ENCODE measurements at regions not wholly inside any gene's neighbourhood (a gene's known extent, or its start where the extent isn't known, plus 50 kb on each side); places are given as distances from the start of the nearest gene placed in this dataset.

GRCh38 chr18:50461251-50461650 is 86.4 kb downstream of the SKA1 start:
- TF ChIP-seq, protein P1, sequence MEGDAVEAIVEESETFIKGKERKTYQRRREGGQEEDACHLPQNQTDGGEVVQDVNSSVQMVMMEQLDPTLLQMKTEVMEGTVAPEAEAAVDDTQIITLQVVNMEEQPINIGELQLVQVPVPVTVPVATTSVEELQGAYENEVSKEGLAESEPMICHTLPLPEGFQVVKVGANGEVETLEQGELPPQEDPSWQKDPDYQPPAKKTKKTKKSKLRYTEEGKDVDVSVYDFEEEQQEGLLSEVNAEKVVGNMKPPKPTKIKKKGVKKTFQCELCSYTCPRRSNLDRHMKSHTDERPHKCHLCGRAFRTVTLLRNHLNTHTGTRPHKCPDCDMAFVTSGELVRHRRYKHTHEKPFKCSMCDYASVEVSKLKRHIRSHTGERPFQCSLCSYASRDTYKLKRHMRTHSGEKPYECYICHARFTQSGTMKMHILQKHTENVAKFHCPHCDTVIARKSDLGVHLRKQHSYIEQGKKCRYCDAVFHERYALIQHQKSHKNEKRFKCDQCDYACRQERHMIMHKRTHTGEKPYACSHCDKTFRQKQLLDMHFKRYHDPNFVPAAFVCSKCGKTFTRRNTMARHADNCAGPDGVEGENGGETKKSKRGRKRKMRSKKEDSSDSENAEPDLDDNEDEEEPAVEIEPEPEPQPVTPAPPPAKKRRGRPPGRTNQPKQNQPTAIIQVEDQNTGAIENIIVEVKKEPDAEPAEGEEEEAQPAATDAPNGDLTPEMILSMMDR (IDR thresholded peaks at IDR 0.05) = no peak
- TF ChIP-seq POLR2AphosphoS5 (IDR thresholded peaks at IDR 0.05) = no peak
- TF ChIP-seq EP300 (IDR thresholded peaks at IDR 0.05) = no peak
- no peak for TF ChIP-seq POLR2A (IDR thresholded peaks at IDR 0.05; ENCODE audit: low read depth)
- Histone ChIP-seq H3K27me3 (no peaks in the 10 kb centered on the region), H3K36me3 (no peaks in the 10 kb centered on the region), H3K4me3 (no peak overlapping the region), H3K27ac (replicated peaks in 1 of 4) (no peak overlapping the region), H3K4me1 (no peaks in the 10 kb centered on the region), H3K9me3 (no peaks in the 10 kb centered on the region)
- DNase-seq (ENCODE audit: extremely low spot score) = no peak
- intact Hi-C loops (cut with DNase I) = no loop called here

- TF ChIP-seq POLR2AphosphoS5 (IDR thresholded peaks at IDR 0.05) (no peak), POLR2A (IDR thresholded peaks at IDR 0.05; ENCODE audit: low read depth) (no peak), EP300 (IDR thresholded peaks at IDR 0.05) (no peak)
- TF ChIP-seq, protein P1 (IDR thresholded peaks at IDR 0.05) = no peak
- DNase-seq (ENCODE audit: extremely low spot score) = no peak
- H3K9me3 ChIP-seq = no peaks in the 10 kb centered on the region
- no peaks in the 10 kb centered on the region for H3K4me1 ChIP-seq
- no peak overlapping the region for H3K4me3 ChIP-seq
- intact Hi-C loops (cut with DNase I) = no loop called here
- no peaks in the 10 kb centered on the region for H3K27me3 ChIP-seq
- WGBS = 92% methylated on average over 7 of the region's 7 CpGs
- H3K36me3 ChIP-seq = no peaks in the 10 kb centered on the region
- H3K27ac ChIP-seq (replicated peaks in 1 of 4) = no peak overlapping the region
Measured at GRCh38 chr18:50465211-50466153, 90.6 kb downstream of the SKA1 start.

DNA sequence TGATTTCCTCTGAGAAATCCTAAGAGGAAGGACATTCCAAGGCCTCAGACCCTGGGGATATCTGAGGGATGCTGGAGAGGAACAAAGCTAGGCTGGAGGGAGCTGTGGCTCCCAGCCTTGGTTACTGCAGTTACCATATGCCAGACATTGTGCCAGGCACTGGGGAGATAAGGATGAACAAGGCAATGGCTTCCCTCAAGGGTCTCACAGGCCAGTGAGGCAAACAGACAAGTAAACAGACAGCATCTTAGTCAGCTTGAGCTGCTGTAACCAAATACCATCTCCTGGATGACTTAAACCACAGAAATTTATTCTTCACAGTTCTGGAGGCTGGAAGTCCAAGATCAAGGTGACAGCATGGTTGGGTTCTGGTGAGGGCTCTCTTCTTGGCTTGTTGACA is 91.8 kb downstream of the SKA1 start:
- intact Hi-C loops (cut with DNase I) = no loop called here
- Histone ChIP-seq H3K9me3 (no peaks in the 10 kb centered on the region), H3K27ac (replicated peaks in 1 of 4) (no peak overlapping the region), H3K27me3 (no peaks in the 10 kb centered on the region), H3K4me1 (no peaks in the 10 kb centered on the region), H3K36me3 (no peaks in the 10 kb centered on the region), H3K4me3 (no peak overlapping the region)
- TF ChIP-seq, protein P1 (IDR thresholded peaks at IDR 0.05) = no peak
- no peak for TF ChIP-seq POLR2AphosphoS5 (IDR thresholded peaks at IDR 0.05)
- no peak for DNase-seq (ENCODE audit: extremely low spot score)

DNA sequence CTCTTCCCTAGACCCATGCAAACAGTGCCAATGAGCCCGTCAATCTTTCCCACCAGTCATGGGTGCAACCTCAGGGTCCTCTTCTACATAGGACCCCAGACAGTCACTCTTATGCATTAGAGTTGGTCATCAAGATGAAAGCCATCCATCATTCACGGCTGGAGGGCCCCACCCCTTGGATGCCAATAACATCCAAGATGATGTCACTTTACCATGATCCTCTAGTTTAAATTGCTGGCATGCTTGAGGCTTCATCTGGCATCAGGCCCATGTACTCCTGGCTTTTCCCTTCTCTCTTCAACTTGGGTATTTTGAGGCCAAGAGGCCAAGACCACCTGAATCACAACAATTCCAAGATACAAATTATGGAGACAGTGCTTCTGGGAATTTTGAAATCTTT is 91.1 kb upstream of the MAPK4 start:
- Histone ChIP-seq H3K27me3 (no peaks in the 10 kb centered on the region), H3K9me3 (no peaks in the 10 kb centered on the region), H3K27ac (replicated peaks in 1 of 4) (no peak overlapping the region), H3K36me3 (no peaks in the 10 kb centered on the region), H3K4me1 (no peaks in the 10 kb centered on the region), H3K4me3 (no peak overlapping the region)
- TF ChIP-seq POLR2AphosphoS5 (IDR thresholded peaks at IDR 0.05) = no peak
- TF ChIP-seq, protein P1 (IDR thresholded peaks at IDR 0.05) = no peak
- no peak for TF ChIP-seq POLR2A (IDR thresholded peaks at IDR 0.05; ENCODE audit: low read depth)
- no peak for TF ChIP-seq EP300 (IDR thresholded peaks at IDR 0.05)
- WGBS = 95% methylated on average over 2 of the region's 2 CpGs
- intact Hi-C loops (cut with DNase I) = no loop called here
- no peak for DNase-seq (ENCODE audit: extremely low spot score)

GRCh38 chr18:50469380-50469781 is 90.5 kb upstream of the MAPK4 start:
- TF ChIP-seq POLR2A (IDR thresholded peaks at IDR 0.05; ENCODE audit: low read depth) (no peak), POLR2AphosphoS5 (IDR thresholded peaks at IDR 0.05) (no peak), EP300 (IDR thresholded peaks at IDR 0.05) (no peak)
- TF ChIP-seq, protein P1 (IDR thresholded peaks at IDR 0.05) = no peak
- H3K27me3 ChIP-seq = no peaks in the 10 kb centered on the region
- no peaks in the 10 kb centered on the region for H3K9me3 ChIP-seq
- no peak overlapping the region for H3K27ac ChIP-seq (replicated peaks in 1 of 4)
- no peak overlapping the region for H3K4me3 ChIP-seq
- intact Hi-C loops (cut with DNase I) = no loop called here
- no peak for DNase-seq (ENCODE audit: extremely low spot score)
- WGBS = 58% methylated on average over 6 of the region's 6 CpGs
- no peaks in the 10 kb centered on the region for H3K4me1 ChIP-seq
- no peaks in the 10 kb centered on the region for H3K36me3 ChIP-seq

All from esophagus muscularis mucosa (tissue), 4 donors.